Sigmoid colon (tissue), 3 donors: ENCODE measurements at regions not wholly inside any gene's neighbourhood (a gene's known extent, or its start where the extent isn't known, plus 50 kb on each side); places are given as distances from the start of the nearest gene placed in this dataset.

Experiments used
- CTCF ChIP-seq, 4 experiments: fragments of 450-650 bp in 3 of 4; fragments of 200-600 bp in 1 of 4; IDR thresholded peaks; one replicate each; pipeline ENCODE4 v1.5.1; 2016 to 2019; ENCODE audit warnings: antibody characterized with exemption in 4 of 4, mild to moderate bottlenecking in 3 of 4, moderate library complexity in 2 of 4
- POLR2A ChIP-seq, 2 donors: fragments of 450-650 bp; IDR thresholded peaks; one replicate each; pipeline ENCODE4 v1.6.1; 2016; ENCODE audit warnings: antibody characterized with exemption in 2 of 2, mild to moderate bottlenecking in 2 of 2, moderate library complexity in 2 of 2

DNA sequence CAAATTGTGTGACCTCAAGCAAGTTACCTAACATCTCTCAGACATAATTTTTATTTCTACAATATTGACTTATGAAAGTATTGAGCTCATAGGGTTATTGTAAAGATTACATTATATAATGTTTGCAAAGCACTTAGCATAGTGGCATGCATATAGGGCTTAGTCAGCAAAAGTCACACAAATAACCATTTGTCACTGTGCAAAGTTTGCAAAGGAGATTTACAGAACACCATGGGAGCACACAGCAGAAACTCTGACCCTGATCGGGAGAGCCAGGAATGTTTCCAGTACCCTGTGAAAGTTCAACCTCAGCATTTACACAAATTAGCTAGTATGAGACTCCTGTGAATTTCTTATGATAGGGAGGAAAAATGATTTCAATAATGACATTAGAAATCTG is 804.6 kb upstream of the RAG2 start:
- TF ChIP-seq CTCF (IDR thresholded peaks at IDR 0.05), result no peak
- no peak for TF ChIP-seq POLR2A (IDR thresholded peaks at IDR 0.05)
